D721Med (cell line): ENCODE measurements at regions not wholly inside any gene's neighbourhood (a gene's known extent, or its start where the extent isn't known, plus 50 kb on each side); places are given as distances from the start of the nearest gene placed in this dataset.

Source experiments
- DNase-seq: peaks from one replicate; pipeline ENCODE4 v3.0.0; 2011; ENCODE audit warnings: low spot score; ENCODE audit not compliant: insufficient read length
- FAIRE-seq: peaks from 2 replicates; lab custom pipeline; 2011; peaks lifted over from hg19 to GRCh38; lab: Jason Lieb, UNC
- TF ChIP-seq, protein P1 (sequence below): IDR thresholded peaks from 2 replicates; pipeline ENCODE4 v1.5.1; 2012; ENCODE audit warnings: mild to moderate bottlenecking, control low read depth; ENCODE audit not compliant: insufficient read depth; ENCODE audit errors: missing control alignments

DNA sequence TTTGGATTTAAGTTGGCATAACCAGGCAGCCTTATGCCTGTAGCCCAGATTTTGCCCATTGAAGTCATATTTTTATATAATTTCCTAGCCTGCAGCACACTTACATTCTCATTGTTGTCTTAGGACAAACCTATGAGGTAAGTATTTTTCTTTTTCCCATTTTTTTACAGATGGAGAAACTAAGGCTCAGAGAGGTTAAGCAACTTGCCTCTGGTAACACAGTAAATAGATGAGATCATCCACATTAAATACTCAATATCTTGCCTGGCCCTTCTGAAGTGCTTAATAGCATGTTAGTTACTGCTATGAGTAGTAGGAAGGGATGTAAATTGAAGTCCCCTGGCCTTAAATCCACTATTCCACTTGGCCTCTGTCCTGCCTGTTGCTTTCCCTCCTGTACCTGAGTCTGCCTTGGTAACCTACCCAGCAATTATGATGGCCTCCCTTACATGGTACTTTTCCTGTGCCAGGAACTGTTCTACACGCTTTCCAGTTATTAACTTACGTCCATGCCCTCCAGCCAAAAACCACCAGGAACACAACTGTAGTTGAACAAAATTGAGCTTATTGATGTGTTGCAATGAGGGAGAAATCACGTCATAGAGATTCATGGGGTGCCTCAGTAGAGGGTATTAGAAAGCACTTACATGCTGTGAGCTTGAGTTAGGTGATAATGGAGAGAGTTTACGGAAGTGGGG lies 111.6 kb upstream of the FGGY start:
- TF ChIP-seq, protein P1, sequence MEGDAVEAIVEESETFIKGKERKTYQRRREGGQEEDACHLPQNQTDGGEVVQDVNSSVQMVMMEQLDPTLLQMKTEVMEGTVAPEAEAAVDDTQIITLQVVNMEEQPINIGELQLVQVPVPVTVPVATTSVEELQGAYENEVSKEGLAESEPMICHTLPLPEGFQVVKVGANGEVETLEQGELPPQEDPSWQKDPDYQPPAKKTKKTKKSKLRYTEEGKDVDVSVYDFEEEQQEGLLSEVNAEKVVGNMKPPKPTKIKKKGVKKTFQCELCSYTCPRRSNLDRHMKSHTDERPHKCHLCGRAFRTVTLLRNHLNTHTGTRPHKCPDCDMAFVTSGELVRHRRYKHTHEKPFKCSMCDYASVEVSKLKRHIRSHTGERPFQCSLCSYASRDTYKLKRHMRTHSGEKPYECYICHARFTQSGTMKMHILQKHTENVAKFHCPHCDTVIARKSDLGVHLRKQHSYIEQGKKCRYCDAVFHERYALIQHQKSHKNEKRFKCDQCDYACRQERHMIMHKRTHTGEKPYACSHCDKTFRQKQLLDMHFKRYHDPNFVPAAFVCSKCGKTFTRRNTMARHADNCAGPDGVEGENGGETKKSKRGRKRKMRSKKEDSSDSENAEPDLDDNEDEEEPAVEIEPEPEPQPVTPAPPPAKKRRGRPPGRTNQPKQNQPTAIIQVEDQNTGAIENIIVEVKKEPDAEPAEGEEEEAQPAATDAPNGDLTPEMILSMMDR, result no peak
- FAIRE-seq (no peak), DNase-seq (no peak)

- no peak for DNase-seq
- no peak for FAIRE-seq
- TF ChIP-seq, protein P1, result no peak
Observed at GRCh38 chr1:59186656-59187055, 110.2 kb upstream of the FGGY start.

- TF ChIP-seq, protein P1, result no peak
- DNase-seq (no peak), FAIRE-seq (no peak)
Observed at GRCh38 chr1:59188413-59189213, 108.3 kb upstream of the FGGY start.

DNA sequence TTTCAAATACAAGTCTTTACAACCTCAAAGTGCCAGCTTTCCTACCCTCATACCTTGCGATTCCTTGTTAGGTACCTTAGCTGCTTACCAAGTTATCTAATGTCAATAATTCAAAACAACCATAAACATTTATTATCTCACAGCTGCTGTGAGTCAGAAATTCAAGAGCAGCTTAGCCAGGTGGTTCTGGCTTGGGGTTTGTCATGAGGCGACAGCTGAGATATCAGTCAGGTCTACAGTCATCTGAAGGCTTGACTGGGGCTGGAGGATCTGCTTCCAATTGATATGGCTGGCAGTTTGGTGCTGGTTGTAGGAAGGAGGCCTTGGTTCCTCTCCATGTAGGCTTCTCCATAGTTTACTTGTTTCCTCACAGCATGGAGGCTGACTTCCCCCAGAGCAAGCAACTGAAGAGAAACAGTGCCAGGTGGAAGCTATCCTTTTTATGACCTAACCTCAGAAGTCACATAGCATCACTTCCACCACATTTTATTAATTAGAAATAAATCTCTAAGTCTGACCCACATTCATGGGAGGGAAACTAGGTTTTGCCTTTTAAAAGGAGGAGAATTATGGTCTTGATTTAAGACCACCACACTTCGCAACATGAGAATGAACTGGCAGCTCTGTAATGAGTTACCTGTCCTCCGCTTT lies 103.3 kb upstream of the FGGY start:
- TF ChIP-seq, protein P1, result no peak
- DNase-seq, result no peak
- FAIRE-seq, result no peak

DNA sequence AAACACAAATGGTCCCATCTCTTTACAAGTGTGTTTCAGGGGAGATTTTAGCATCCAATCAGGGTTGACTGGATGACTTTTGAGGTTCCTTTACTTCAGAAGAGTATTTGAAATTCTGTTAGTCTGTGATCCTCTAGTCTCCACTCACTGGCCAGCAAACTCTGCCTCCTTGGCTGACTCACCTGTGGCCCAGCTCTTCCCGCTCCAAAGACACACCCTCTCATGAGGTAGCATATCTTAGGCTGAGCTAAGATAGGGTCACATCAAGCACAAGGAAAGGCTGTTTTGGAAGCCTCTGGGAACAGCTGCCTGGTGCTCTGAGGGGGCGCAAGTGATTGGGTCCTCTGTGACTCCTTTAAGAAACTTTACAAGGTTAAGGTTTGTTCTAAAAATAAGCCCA lies 102.3 kb upstream of the FGGY start:
- DNase-seq (no peak), FAIRE-seq (no peak)
- TF ChIP-seq, protein P1, result no peak

GRCh38 chr1:59195151-59195550 lies 101.7 kb upstream of the FGGY start:
- TF ChIP-seq, protein P1, result no peak
- no peak for DNase-seq
- FAIRE-seq, result no peak
